ENCODE measurements at regions not wholly inside any gene's neighbourhood (a gene's known extent, or its start where the extent isn't known, plus 50 kb on each side); places are given as distances from the start of the nearest gene placed in this dataset.
"Not testable (repeated sequence)": the region's sequence is repeated elsewhere in the genome, so short reads cannot be mapped to it uniquely, and the experiment has no call there.

DNA sequence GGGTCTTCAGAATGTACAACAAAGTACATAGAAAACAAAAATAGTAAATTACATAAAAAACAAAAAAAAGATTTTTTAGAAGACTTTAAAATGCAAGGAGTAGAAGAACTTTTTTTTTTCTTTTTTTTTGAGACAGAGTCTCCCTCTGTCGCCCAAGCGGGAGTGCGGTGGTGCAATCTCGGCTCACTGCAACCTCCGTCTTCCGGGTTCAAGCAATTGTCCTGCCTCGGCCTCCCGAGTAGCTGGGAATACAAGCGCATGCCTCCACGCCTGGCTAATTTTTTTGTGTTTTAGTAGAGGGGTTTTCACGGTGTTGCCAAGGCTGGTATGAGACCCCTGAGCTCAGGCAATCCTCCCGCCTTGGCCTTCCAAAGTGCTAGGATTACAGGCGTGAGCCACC, 104.5 kb upstream of the ZC3H15 start:
- H3K4me1 ChIP-seq (ENCODE audit: control insufficient read depth in 2 of 2, insufficient read depth in 2 of 2, low read length in 2 of 2), result no peaks in the 10 kb centered on the region
- no peak overlapping the region for H3K4me3 ChIP-seq (ENCODE audit: low read length in 2 of 2)
- H3K36me3 ChIP-seq (ENCODE audit: control insufficient read depth in 2 of 2, insufficient read depth in 2 of 2, low read length in 2 of 2), result no peaks in the 10 kb centered on the region
- H3K27me3 ChIP-seq (ENCODE audit: control insufficient read depth in 2 of 2, insufficient read depth in 2 of 2, low read length in 2 of 2), result no peaks in the 10 kb centered on the region
- no peak overlapping the region for H3K27ac ChIP-seq (ENCODE audit: low read depth in 2 of 2, low read length in 2 of 2)
- no peak overlapping the region for H3K9ac ChIP-seq (ENCODE audit: low read depth in 1 of 2, low read length in 2 of 2)
- H3K9me3 ChIP-seq (ENCODE audit: control insufficient read depth in 2 of 2, low read length in 2 of 2), result peaks cover 6% of the 10 kb centered on the region in 2 donors

- Histone ChIP-seq H3K9ac (ENCODE audit: low read depth in 1 of 2, low read length in 2 of 2) (no peak overlapping the region), H3K27ac (ENCODE audit: low read depth in 2 of 2, low read length in 2 of 2) (no peak overlapping the region), H3K4me3 (ENCODE audit: low read length in 2 of 2) (no peak overlapping the region), H3K27me3 (ENCODE audit: control insufficient read depth in 2 of 2, insufficient read depth in 2 of 2, low read length in 2 of 2) (no peaks in the 10 kb centered on the region), H3K4me1 (ENCODE audit: control insufficient read depth in 2 of 2, insufficient read depth in 2 of 2, low read length in 2 of 2) (no peaks in the 10 kb centered on the region), H3K36me3 (ENCODE audit: control insufficient read depth in 2 of 2, insufficient read depth in 2 of 2, low read length in 2 of 2) (no peaks in the 10 kb centered on the region), H3K9me3 (ENCODE audit: control insufficient read depth in 2 of 2, low read length in 2 of 2) (peaks cover 6% of the 10 kb centered on the region in 2 donors)
Measured at GRCh38 chr2:186382932-186383331, 103.1 kb upstream of the ZC3H15 start.

GRCh38 chr2:186384226-186384625, 101.8 kb upstream of the ZC3H15 start:
- Histone ChIP-seq H3K4me3 (ENCODE audit: low read length in 2 of 2) (no peak overlapping the region), H3K27me3 (ENCODE audit: control insufficient read depth in 2 of 2, insufficient read depth in 2 of 2, low read length in 2 of 2) (no peaks in the 10 kb centered on the region), H3K9ac (ENCODE audit: low read depth in 1 of 2, low read length in 2 of 2) (no peak overlapping the region), H3K4me1 (ENCODE audit: control insufficient read depth in 2 of 2, insufficient read depth in 2 of 2, low read length in 2 of 2) (no peaks in the 10 kb centered on the region), H3K9me3 (ENCODE audit: control insufficient read depth in 2 of 2, low read length in 2 of 2) (peaks cover 6 to 7% of the 10 kb centered on the region in 2 donors), H3K36me3 (ENCODE audit: control insufficient read depth in 2 of 2, insufficient read depth in 2 of 2, low read length in 2 of 2) (no peaks in the 10 kb centered on the region), H3K27ac (ENCODE audit: low read depth in 2 of 2, low read length in 2 of 2) (no peak overlapping the region)

DNA sequence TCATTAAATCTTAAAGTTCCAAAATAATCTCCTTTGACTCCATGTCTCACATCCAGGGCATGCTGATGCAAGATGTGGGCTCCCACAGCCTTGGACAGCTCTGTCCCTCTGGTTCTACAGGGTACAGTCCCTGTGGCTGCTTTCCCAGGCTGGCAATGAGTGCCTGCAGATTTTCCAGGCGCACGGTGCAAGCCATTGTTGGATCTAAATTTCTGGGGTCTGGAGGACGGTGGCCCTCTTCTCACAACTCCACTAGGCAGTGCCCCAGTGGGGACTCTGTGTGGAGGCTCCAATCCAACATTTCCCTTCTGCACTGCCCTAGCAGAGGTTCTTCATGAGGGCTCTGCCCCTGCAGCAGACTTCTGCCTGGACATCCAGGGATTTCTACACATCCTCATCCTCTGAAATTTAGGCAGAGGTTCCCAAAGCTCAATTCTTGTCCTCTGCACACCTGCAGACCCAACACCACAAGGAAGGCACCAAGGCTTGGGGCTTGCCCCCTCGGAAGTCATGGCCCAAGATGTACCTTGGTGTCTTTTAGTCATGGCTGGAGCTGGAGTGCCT, 100.3 kb upstream of the ZC3H15 start:
- H3K9me3 ChIP-seq (ENCODE audit: control insufficient read depth in 2 of 2, low read length in 2 of 2); H3K9ac ChIP-seq (ENCODE audit: low read depth in 1 of 2, low read length in 2 of 2); H3K36me3 ChIP-seq (ENCODE audit: control insufficient read depth in 2 of 2, insufficient read depth in 2 of 2, low read length in 2 of 2); H3K4me1 ChIP-seq (ENCODE audit: control insufficient read depth in 2 of 2, insufficient read depth in 2 of 2, low read length in 2 of 2); H3K27ac ChIP-seq (ENCODE audit: low read depth in 2 of 2, low read length in 2 of 2); H3K4me3 ChIP-seq (ENCODE audit: low read length in 2 of 2); H3K27me3 ChIP-seq (ENCODE audit: control insufficient read depth in 2 of 2, insufficient read depth in 2 of 2, low read length in 2 of 2): not testable (repeated sequence)

DNA sequence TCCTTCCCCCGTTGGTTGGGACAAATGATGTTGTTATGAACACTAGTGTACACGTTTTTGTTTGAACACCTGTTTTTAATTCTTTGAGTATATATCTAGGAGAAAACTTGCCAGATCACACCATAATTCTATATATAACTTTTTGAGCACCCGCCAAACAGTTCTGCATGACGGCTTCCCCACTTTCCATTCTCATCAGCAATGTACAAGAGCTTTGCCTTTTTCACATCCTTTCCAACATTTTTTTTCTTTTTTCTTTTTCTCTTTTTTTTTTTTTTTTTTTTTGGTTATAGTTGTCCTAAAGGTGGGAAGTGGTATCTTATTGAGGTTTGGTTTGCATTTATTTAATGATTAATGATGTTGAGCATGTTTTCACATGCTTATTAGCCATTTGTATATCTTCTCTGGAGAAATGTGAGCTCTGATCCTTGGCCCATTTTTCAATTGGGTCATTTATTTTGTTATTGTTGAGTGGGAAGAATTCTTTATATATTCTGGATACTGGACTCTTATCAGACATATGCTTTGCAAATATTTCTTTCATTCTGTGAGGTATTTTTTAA, 86.9 kb upstream of the ZC3H15 start:
- Histone ChIP-seq H3K4me1 (ENCODE audit: control insufficient read depth in 2 of 2, insufficient read depth in 2 of 2, low read length in 2 of 2) (no peaks in the 10 kb centered on the region), H3K4me3 (ENCODE audit: low read length in 2 of 2) (no peak overlapping the region), H3K27ac (ENCODE audit: low read depth in 2 of 2, low read length in 2 of 2) (no peak overlapping the region), H3K9ac (ENCODE audit: low read depth in 1 of 2, low read length in 2 of 2) (no peak overlapping the region), H3K36me3 (ENCODE audit: control insufficient read depth in 2 of 2, insufficient read depth in 2 of 2, low read length in 2 of 2) (no peaks in the 10 kb centered on the region), H3K27me3 (ENCODE audit: control insufficient read depth in 2 of 2, insufficient read depth in 2 of 2, low read length in 2 of 2) (no peaks in the 10 kb centered on the region), H3K9me3 (ENCODE audit: control insufficient read depth in 2 of 2, low read length in 2 of 2) (no peaks in the 10 kb centered on the region)

DNA sequence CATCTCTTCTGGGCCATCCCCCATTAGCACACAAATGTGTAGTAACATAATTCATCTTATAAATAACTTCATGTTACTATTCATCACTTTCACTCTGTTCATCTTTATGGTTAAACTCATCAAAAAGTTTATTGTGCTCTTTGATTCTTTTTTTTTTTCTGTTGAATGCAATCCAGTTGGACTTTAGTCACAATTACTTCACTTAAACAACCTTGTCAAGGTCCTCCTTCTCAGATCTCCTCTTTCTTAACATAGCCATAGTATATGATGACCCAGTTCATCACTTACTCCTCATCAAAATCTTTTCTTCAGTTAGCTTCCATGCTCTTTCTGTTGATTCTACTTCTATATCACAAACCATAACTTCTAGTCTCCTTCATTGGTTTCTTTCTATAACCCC, 80.2 kb upstream of the ZC3H15 start:
- no peaks in the 10 kb centered on the region for H3K4me1 ChIP-seq (ENCODE audit: control insufficient read depth in 2 of 2, insufficient read depth in 2 of 2, low read length in 2 of 2)
- no peak overlapping the region for H3K4me3 ChIP-seq (ENCODE audit: low read length in 2 of 2)
- H3K36me3 ChIP-seq (ENCODE audit: control insufficient read depth in 2 of 2, insufficient read depth in 2 of 2, low read length in 2 of 2), result no peaks in the 10 kb centered on the region
- no peaks in the 10 kb centered on the region for H3K27me3 ChIP-seq (ENCODE audit: control insufficient read depth in 2 of 2, insufficient read depth in 2 of 2, low read length in 2 of 2)
- no peak overlapping the region for H3K27ac ChIP-seq (ENCODE audit: low read depth in 2 of 2, low read length in 2 of 2)
- no peaks in the 10 kb centered on the region for H3K9me3 ChIP-seq (ENCODE audit: control insufficient read depth in 2 of 2, low read length in 2 of 2)
- no peak overlapping the region for H3K9ac ChIP-seq (ENCODE audit: low read depth in 1 of 2, low read length in 2 of 2)

DNA sequence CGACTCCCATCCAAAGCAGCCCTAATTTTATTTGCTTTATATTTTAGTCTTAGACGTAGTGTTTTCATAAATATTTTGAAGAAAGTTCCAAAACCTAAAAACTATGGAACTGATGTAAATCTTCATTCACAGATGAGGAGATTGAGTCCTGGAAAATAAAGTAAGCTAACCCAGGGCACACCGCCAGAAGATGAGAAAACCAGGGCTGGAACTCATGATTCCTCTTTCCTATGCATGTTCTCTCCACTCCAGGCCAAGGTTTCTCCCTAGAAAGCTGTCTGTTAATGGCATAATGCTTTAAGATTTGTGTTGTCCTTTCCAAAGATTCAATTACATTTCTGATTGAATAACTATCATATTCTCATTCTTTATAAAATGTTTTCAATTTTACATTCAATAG, 78.4 kb upstream of the ZC3H15 start:
- Histone ChIP-seq H3K9me3 (ENCODE audit: control insufficient read depth in 2 of 2, low read length in 2 of 2) (no peaks in the 10 kb centered on the region), H3K9ac (ENCODE audit: low read depth in 1 of 2, low read length in 2 of 2) (no peak overlapping the region), H3K36me3 (ENCODE audit: control insufficient read depth in 2 of 2, insufficient read depth in 2 of 2, low read length in 2 of 2) (no peaks in the 10 kb centered on the region), H3K27me3 (ENCODE audit: control insufficient read depth in 2 of 2, insufficient read depth in 2 of 2, low read length in 2 of 2) (no peaks in the 10 kb centered on the region), H3K4me1 (ENCODE audit: control insufficient read depth in 2 of 2, insufficient read depth in 2 of 2, low read length in 2 of 2) (no peaks in the 10 kb centered on the region), H3K27ac (ENCODE audit: low read depth in 2 of 2, low read length in 2 of 2) (no peak overlapping the region), H3K4me3 (ENCODE audit: low read length in 2 of 2) (no peak overlapping the region)

GRCh38 chr2:186410802-186411201, 75.3 kb upstream of the ZC3H15 start:
- H3K27me3 ChIP-seq (ENCODE audit: control insufficient read depth in 2 of 2, insufficient read depth in 2 of 2, low read length in 2 of 2), result no peaks in the 10 kb centered on the region
- H3K27ac ChIP-seq (ENCODE audit: low read depth in 2 of 2, low read length in 2 of 2), result no peak overlapping the region
- no peaks in the 10 kb centered on the region for H3K4me1 ChIP-seq (ENCODE audit: control insufficient read depth in 2 of 2, insufficient read depth in 2 of 2, low read length in 2 of 2)
- no peak overlapping the region for H3K9ac ChIP-seq (ENCODE audit: low read depth in 1 of 2, low read length in 2 of 2)
- H3K4me3 ChIP-seq (ENCODE audit: low read length in 2 of 2), result no peak overlapping the region
- H3K36me3 ChIP-seq (ENCODE audit: control insufficient read depth in 2 of 2, insufficient read depth in 2 of 2, low read length in 2 of 2), result no peaks in the 10 kb centered on the region
- no peaks in the 10 kb centered on the region for H3K9me3 ChIP-seq (ENCODE audit: control insufficient read depth in 2 of 2, low read length in 2 of 2)

DNA sequence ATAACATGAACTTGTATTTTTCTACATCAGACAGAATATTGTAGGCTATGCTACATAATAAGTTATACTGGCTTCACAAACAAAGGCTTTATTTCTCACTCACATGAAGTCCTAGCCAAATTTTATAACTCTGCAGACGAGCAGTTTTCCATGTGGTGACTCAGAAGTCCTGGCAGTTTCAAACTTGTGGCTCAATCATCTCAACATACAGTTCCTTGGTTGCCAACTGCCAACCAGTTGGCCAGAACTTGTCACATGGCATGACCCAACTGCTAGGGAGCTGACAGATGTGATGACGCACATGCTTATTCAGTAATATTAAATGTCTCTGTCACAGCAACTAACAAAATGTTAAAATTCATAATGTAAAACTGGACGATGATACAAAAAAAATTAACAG, 63.8 kb upstream of the ZC3H15 start:
- Histone ChIP-seq H3K27ac (ENCODE audit: low read depth in 2 of 2, low read length in 2 of 2) (no peak overlapping the region), H3K36me3 (ENCODE audit: control insufficient read depth in 2 of 2, insufficient read depth in 2 of 2, low read length in 2 of 2) (no peaks in the 10 kb centered on the region), H3K9me3 (ENCODE audit: control insufficient read depth in 2 of 2, low read length in 2 of 2) (no peaks in the 10 kb centered on the region), H3K4me1 (ENCODE audit: control insufficient read depth in 2 of 2, insufficient read depth in 2 of 2, low read length in 2 of 2) (peaks cover 2 to 13% of the 10 kb centered on the region in 2 donors), H3K4me3 (ENCODE audit: low read length in 2 of 2) (no peak overlapping the region), H3K9ac (ENCODE audit: low read depth in 1 of 2, low read length in 2 of 2) (no peak overlapping the region), H3K27me3 (ENCODE audit: control insufficient read depth in 2 of 2, insufficient read depth in 2 of 2, low read length in 2 of 2) (no peaks in the 10 kb centered on the region)

DNA sequence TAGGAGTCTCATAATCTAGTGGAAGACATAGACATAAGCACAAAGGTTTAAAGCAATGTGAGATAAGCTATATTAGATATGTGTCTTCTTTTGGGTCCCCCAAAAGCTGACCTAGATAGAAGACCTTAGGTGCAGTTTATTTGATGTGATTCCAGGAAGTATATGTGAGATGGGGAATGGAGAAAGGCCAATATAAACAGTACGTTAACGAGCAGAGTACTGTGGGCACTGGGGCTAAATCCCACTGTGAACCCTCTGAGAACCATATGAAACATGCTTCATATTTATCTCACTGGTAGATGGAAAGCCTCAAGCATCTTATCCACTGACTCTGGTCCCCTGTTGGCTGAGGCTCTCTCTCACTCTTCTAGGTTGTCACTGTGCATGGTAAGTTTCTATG, 62.6 kb upstream of the ZC3H15 start:
- no peaks in the 10 kb centered on the region for H3K27me3 ChIP-seq (ENCODE audit: control insufficient read depth in 2 of 2, insufficient read depth in 2 of 2, low read length in 2 of 2)
- H3K27ac ChIP-seq (ENCODE audit: low read depth in 2 of 2, low read length in 2 of 2), result no peak overlapping the region
- peaks cover 2 to 13% of the 10 kb centered on the region in 2 donors for H3K4me1 ChIP-seq (ENCODE audit: control insufficient read depth in 2 of 2, insufficient read depth in 2 of 2, low read length in 2 of 2)
- no peaks in the 10 kb centered on the region for H3K9me3 ChIP-seq (ENCODE audit: control insufficient read depth in 2 of 2, low read length in 2 of 2)
- no peaks in the 10 kb centered on the region for H3K36me3 ChIP-seq (ENCODE audit: control insufficient read depth in 2 of 2, insufficient read depth in 2 of 2, low read length in 2 of 2)
- no peak overlapping the region for H3K9ac ChIP-seq (ENCODE audit: low read depth in 1 of 2, low read length in 2 of 2)
- H3K4me3 ChIP-seq (ENCODE audit: low read length in 2 of 2), result no peak overlapping the region

DNA sequence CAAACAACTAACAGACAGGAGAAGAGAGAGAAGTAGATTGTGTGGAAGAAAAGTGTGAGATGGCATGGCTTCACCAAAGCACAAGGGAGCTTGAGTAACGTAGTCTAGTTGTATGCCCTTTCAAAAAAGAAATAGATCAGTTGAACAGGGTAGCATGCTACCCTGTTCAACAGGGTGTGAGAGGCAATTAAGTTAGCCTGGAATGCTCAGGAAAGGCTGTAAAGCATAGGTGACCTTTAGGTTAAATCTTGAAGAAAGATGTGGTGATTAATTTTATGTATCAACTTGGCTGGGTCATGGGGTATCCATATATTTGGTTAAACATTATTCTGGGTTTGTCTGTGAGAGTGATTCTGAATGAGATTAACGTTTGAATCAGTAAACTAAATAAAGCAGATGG, 61.8 kb upstream of the ZC3H15 start:
- Histone ChIP-seq H3K27ac (ENCODE audit: low read depth in 2 of 2, low read length in 2 of 2) (no peak overlapping the region), H3K27me3 (ENCODE audit: control insufficient read depth in 2 of 2, insufficient read depth in 2 of 2, low read length in 2 of 2) (no peaks in the 10 kb centered on the region), H3K9ac (ENCODE audit: low read depth in 1 of 2, low read length in 2 of 2) (no peak overlapping the region), H3K4me3 (ENCODE audit: low read length in 2 of 2) (no peak overlapping the region), H3K36me3 (ENCODE audit: control insufficient read depth in 2 of 2, insufficient read depth in 2 of 2, low read length in 2 of 2) (no peaks in the 10 kb centered on the region), H3K9me3 (ENCODE audit: control insufficient read depth in 2 of 2, low read length in 2 of 2) (no peaks in the 10 kb centered on the region), H3K4me1 (ENCODE audit: control insufficient read depth in 2 of 2, insufficient read depth in 2 of 2, low read length in 2 of 2) (peaks cover 2 to 13% of the 10 kb centered on the region in 2 donors)
